HG03439 (cell line): ENCODE measurements at regions not wholly inside any gene's neighbourhood (a gene's known extent, or its start where the extent isn't known, plus 50 kb on each side); places are given as distances from the start of the nearest gene placed in this dataset.

Experiments
- ATAC-seq: cut with Tn5 transposase; IDR thresholded peaks from one replicate; pipeline ENCODE4 v1.9.1; 2021; ENCODE audit warnings: mild to moderate bottlenecking, moderate library complexity; ENCODE audit not compliant: unreplicated experiment

DNA sequence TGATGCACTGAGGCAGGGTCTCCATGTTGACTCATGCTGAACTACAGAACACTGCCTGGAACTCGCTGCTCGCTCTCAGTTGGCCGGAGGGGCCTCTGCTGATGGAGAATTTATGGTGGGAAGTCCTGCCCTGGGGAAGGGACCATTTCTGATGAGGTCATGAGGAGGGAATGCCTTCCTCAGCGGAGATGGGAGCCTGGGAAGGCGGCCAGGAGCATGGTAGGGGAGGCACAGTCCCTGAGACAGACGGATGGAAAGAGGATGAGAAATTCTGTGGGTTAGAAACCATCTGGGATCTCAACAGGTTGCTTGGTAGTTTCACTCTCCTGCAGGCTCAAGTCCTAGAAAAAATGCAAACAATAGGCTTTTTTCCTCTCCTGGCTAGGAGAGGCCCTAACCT lies 56.8 kb upstream of the TPM1 start:
- no peak for ATAC-seq

GRCh38 chr15:62986948-62987347 lies 55.6 kb upstream of the TPM1 start:
- no peak for ATAC-seq

DNA sequence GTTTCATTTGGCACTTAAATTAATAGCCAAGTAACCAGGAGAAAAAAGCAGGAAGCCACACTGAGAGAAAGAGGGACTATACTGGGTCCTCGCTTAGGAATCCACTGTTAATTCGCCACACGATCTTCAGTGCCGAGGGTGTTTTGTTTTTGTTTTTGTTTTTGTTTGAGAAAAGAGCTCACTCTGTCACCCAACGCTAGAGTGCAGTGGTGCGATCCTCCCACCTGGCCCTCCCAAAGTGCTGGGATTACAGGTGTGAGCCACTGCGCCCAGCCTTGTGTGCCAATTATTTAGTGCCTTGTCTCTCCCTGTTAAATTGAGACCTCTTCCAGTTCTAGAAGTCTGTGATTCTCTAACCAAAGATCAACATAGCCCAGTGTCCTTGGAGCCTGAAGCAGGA lies 53.8 kb upstream of the TPM1 start:
- ATAC-seq, result no peak

GRCh38 chr15:62989366-62990055 lies 53.0 kb upstream of the TPM1 start:
- ATAC-seq, result no peak

GRCh38 chr15:62991698-62992097 lies 50.8 kb upstream of the TPM1 start:
- ATAC-seq, result no peak

GRCh38 chr15:62992302-62992701 lies 50.2 kb upstream of the TPM1 start:
- ATAC-seq, result no peak
